WTC11 (cell line): ENCODE measurements at regions not wholly inside any gene's neighbourhood (a gene's known extent, or its start where the extent isn't known, plus 50 kb on each side); places are given as distances from the start of the nearest gene placed in this dataset.

Experiments
- ATAC-seq: fragments of 200-7000 bp; cut with Tn5 transposase; 2 replicates; pipeline ENCODE4 v1.10.0; 2021; ENCODE audit warnings: mild to moderate bottlenecking, moderate library complexity
- CTCF ChIA-PET: fragments of 300-600 bp; sonication (Branson Sonifier 250); formaldehyde crosslinking; loops from one replicate; lab custom pipeline; 2021; ENCODE audit warnings: antibody characterized with exemption; lab: Charles Lee
- POLR2A ChIA-PET: fragments of 350-600 bp; sonication (Branson Sonifier 250); formaldehyde crosslinking; loops from one replicate; lab custom pipeline; 2021; ENCODE audit warnings: antibody characterized with exemption; lab: Charles Lee
- DNase-seq: peaks from one replicate; pipeline ENCODE4 v3.0.0; 2021; ENCODE audit warnings: low spot score
- H3K27ac Mint-ChIP-seq: 2 replicates; pipeline ENCODE4 v1.8.0; 2021; ENCODE audit warnings: mixed read lengths
- H3K27me3 Mint-ChIP-seq: 2 replicates; pipeline ENCODE4 v1.8.0; 2021; ENCODE audit warnings: low read depth, mild to moderate bottlenecking, moderate library complexity, mixed read lengths
- H3K36me3 Mint-ChIP-seq: 2 replicates; pipeline ENCODE4 v1.8.0; 2021; ENCODE audit warnings: mixed read lengths
- H3K4me1 Mint-ChIP-seq: 2 replicates; pipeline ENCODE4 v1.8.0; 2022; ENCODE audit warnings: mixed read lengths
- H3K4me3 Mint-ChIP-seq: 2 replicates; pipeline ENCODE4 v1.8.0; 2021; ENCODE audit warnings: mild to moderate bottlenecking, moderate library complexity, mixed read lengths
- H3K9me3 Mint-ChIP-seq: 2 replicates; pipeline ENCODE4 v1.8.0; 2021; ENCODE audit warnings: mixed read lengths
- AFF4 ChIP-seq: sonication (generic); formaldehyde crosslinking; IDR thresholded peaks from 2 replicates; pipeline ENCODE4 v1.8.1; 2023; ENCODE audit warnings: mild to moderate bottlenecking, missing genetic modification reagents, borderline replicate concordance
- ATF6 ChIP-seq: sonication (generic); formaldehyde crosslinking; IDR thresholded peaks from 2 replicates; pipeline ENCODE4 v1.8.1; 2023; ENCODE audit warnings: mild to moderate bottlenecking, missing genetic modification reagents
- E2F5 ChIP-seq: sonication (generic); formaldehyde crosslinking; IDR thresholded peaks from 2 replicates; pipeline ENCODE4 v1.8.1; 2022; ENCODE audit warnings: mild to moderate bottlenecking, moderate library complexity, missing genetic modification reagents
- ESRRA ChIP-seq: sonication (generic); formaldehyde crosslinking; IDR thresholded peaks from 2 replicates; pipeline ENCODE4 v1.8.1; 2022; ENCODE audit warnings: mild to moderate bottlenecking, missing genetic modification reagents, borderline replicate concordance
- ETV6 ChIP-seq: sonication (generic); formaldehyde crosslinking; IDR thresholded peaks from 2 replicates; pipeline ENCODE4 v1.8.1; 2022; ENCODE audit warnings: mild to moderate bottlenecking, missing genetic modification reagents
- FOXJ3 ChIP-seq: sonication (generic); formaldehyde crosslinking; IDR thresholded peaks from 2 replicates; pipeline ENCODE4 v1.9.0; 2021; ENCODE audit warnings: missing genetic modification reagents, mild to moderate bottlenecking, borderline replicate concordance
- FOXK1 ChIP-seq: sonication (generic); formaldehyde crosslinking; IDR thresholded peaks from 2 replicates; pipeline ENCODE4 v1.8.0; 2022; ENCODE audit warnings: mild to moderate bottlenecking, moderate library complexity, missing genetic modification reagents
- GABPB1 ChIP-seq: sonication (generic); formaldehyde crosslinking; IDR thresholded peaks from 2 replicates; pipeline ENCODE4 v1.8.1; 2023; ENCODE audit warnings: mild to moderate bottlenecking, missing genetic modification reagents
- GRHL2 ChIP-seq: fragments of 250-450 bp; sonication (Bioruptor Pico); IDR thresholded peaks from 2 replicates; pipeline ENCODE4 v1.8.0; 2022; ENCODE audit warnings: mild to moderate bottlenecking, moderate library complexity; ENCODE audit not compliant: insufficient replicate concordance, severe bottlenecking
- GTF2I ChIP-seq: fragments of 250-450 bp; sonication (Bioruptor Pico); conservative IDR thresholded peaks from 2 replicates; pipeline ENCODE4 v1.4.0; 2021; ENCODE audit warnings: mild to moderate bottlenecking
- HMGA2 ChIP-seq: fragments of 250-450 bp; sonication (Bioruptor Pico); IDR thresholded peaks from 2 replicates; pipeline ENCODE4 v1.4.0; 2021; ENCODE audit warnings: mild to moderate bottlenecking, moderate library complexity
- IRF2 ChIP-seq: sonication (generic); formaldehyde crosslinking; IDR thresholded peaks from 2 replicates; pipeline ENCODE4 v1.8.0; 2022; ENCODE audit warnings: low read depth, missing genetic modification reagents, borderline replicate concordance
- MXD4 ChIP-seq: fragments of 250-450 bp; sonication (Bioruptor Pico); IDR thresholded peaks from 2 replicates; pipeline ENCODE4 v1.8.0; 2021; ENCODE audit warnings: mild to moderate bottlenecking, moderate library complexity, borderline replicate concordance
- MYBL2 ChIP-seq: sonication (generic); formaldehyde crosslinking; IDR thresholded peaks from 2 replicates; pipeline ENCODE4 v1.8.1; 2023; ENCODE audit warnings: mild to moderate bottlenecking, moderate library complexity, missing genetic modification reagents
- NFE2L1 ChIP-seq: sonication (generic); formaldehyde crosslinking; IDR thresholded peaks from 2 replicates; pipeline ENCODE4 v1.8.1; 2023; ENCODE audit warnings: missing genetic modification reagents
- NR1H2 ChIP-seq: sonication (generic); formaldehyde crosslinking; IDR thresholded peaks from 2 replicates; pipeline ENCODE4 v1.9.0; 2021; ENCODE audit warnings: mild to moderate bottlenecking, moderate library complexity, missing genetic modification reagents
- NR3C1 ChIP-seq: sonication (generic); formaldehyde crosslinking; conservative IDR thresholded peaks from 2 replicates; pipeline ENCODE4 v1.8.1; 2023; ENCODE audit warnings: low read depth, mild to moderate bottlenecking, missing genetic modification reagents
- OVOL2 ChIP-seq: fragments of 250-450 bp; sonication (Bioruptor Pico); IDR thresholded peaks from 2 replicates; pipeline ENCODE4 v1.9.0; 2021; ENCODE audit warnings: mild to moderate bottlenecking, borderline replicate concordance
- PRRX2 ChIP-seq: fragments of 250-450 bp; sonication (Bioruptor Pico); IDR thresholded peaks from 2 replicates; pipeline ENCODE4 v1.8.0; 2021; ENCODE audit warnings: mild to moderate bottlenecking
- RORB ChIP-seq: fragments of 250-450 bp; sonication (Bioruptor Pico); IDR thresholded peaks from 2 replicates; pipeline ENCODE4 v1.9.0; 2021; ENCODE audit warnings: mild to moderate bottlenecking
- ZMAT4 ChIP-seq: fragments of 250-450 bp; sonication (Bioruptor Pico); IDR thresholded peaks from 2 replicates; pipeline ENCODE4 v1.9.0; 2021; ENCODE audit warnings: mild to moderate bottlenecking
- ZNF138 ChIP-seq: sonication (generic); formaldehyde crosslinking; conservative IDR thresholded peaks from 2 replicates; pipeline ENCODE4 v1.8.1; 2022; ENCODE audit warnings: mild to moderate bottlenecking, moderate library complexity, missing genetic modification reagents
- ZNF425 ChIP-seq: fragments of 250-450 bp; sonication (Bioruptor Pico); conservative IDR thresholded peaks from 2 replicates; pipeline ENCODE4 v1.9.0; 2021; ENCODE audit warnings: mild to moderate bottlenecking
- TF ChIP-seq, protein P1 (sequence below): sonication (generic); formaldehyde crosslinking; IDR thresholded peaks from 2 replicates; pipeline ENCODE4 v1.8.0; 2022; ENCODE audit warnings: mild to moderate bottlenecking, missing genetic modification reagents
- TF ChIP-seq, protein P2 (sequence below): sonication (generic); formaldehyde crosslinking; IDR thresholded peaks from 2 replicates; pipeline ENCODE4 v1.8.0; 2022; ENCODE audit warnings: mild to moderate bottlenecking, missing genetic modification reagents
- TF ChIP-seq, protein P3 (sequence below): fragments of 250-450 bp; sonication (Bioruptor Pico); IDR thresholded peaks from 2 replicates; pipeline ENCODE4 v1.8.0; 2021; ENCODE audit warnings: mild to moderate bottlenecking

DNA sequence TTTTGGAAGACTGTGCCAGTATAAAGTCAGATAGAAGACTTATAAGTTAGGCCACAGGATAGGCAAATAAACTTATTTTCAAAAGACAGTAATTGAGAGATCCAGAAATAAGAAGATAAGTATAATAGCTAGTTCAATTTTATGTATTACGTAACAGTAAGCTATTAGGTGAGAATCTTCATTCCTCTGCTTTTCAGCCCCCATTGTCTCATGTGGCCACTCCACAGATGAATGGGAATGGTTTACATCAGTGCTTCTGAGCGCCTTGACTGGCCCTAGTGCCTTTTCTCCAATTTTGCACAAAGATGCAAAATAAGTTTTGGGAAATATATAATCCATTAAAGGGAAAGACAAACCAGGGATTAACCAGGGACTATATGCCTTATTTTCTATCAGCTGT lies 550.5 kb downstream of the MMUT start:
- H3K4me3 Mint-ChIP-seq = no peak overlapping the region
- CTCF ChIA-PET = no interaction called here
- no peak for ATAC-seq
- H3K27me3 Mint-ChIP-seq = no peaks in the 10 kb centered on the region
- no peaks in the 10 kb centered on the region for H3K36me3 Mint-ChIP-seq
- H3K9me3 Mint-ChIP-seq = peaks cover 11% of the 10 kb centered on the region
- TF ChIP-seq ESRRA (CRISPR knock-in tag) = no peak
- no peak for TF ChIP-seq ZNF138
- TF ChIP-seq FOXJ3 (CRISPR knock-in tag) = no peak
- TF ChIP-seq NR3C1 (CRISPR knock-in tag) = no peak
- TF ChIP-seq ETV6 (CRISPR knock-in tag) = no peak
- TF ChIP-seq NFE2L1 = no peak
- no peak for TF ChIP-seq AFF4 (CRISPR knock-in tag)
- no peak for TF ChIP-seq NR1H2 (CRISPR knock-in tag)
- TF ChIP-seq, protein P1, sequence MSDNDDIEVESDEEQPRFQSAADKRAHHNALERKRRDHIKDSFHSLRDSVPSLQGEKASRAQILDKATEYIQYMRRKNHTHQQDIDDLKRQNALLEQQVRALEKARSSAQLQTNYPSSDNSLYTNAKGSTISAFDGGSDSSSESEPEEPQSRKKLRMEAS (CRISPR knock-in tag) = no peak
- no peak for TF ChIP-seq GTF2I
- no peak for TF ChIP-seq E2F5
- no peak for TF ChIP-seq PRRX2 (CRISPR knock-in tag)
- TF ChIP-seq MXD4 (CRISPR knock-in tag) = no peak
- TF ChIP-seq RORB = no peak
- no peak for TF ChIP-seq FOXK1
- TF ChIP-seq MYBL2 = no peak
- no peak for TF ChIP-seq OVOL2
- TF ChIP-seq ATF6 (CRISPR knock-in tag) = no peak
- TF ChIP-seq, protein P2, sequence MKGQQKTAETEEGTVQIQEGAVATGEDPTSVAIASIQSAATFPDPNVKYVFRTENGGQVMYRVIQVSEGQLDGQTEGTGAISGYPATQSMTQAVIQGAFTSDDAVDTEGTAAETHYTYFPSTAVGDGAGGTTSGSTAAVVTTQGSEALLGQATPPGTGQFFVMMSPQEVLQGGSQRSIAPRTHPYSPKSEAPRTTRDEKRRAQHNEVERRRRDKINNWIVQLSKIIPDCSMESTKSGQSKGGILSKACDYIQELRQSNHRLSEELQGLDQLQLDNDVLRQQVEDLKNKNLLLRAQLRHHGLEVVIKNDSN (CRISPR knock-in tag) = no peak
- H3K4me1 Mint-ChIP-seq = peaks cover 11% of the 10 kb centered on the region
- POLR2A ChIA-PET = no interaction called here
- no peak overlapping the region for H3K27ac Mint-ChIP-seq
- no peak for DNase-seq

- Mint-ChIP-seq H3K4me3 (no peak overlapping the region), H3K27ac (no peak overlapping the region), H3K4me1 (no peaks in the 10 kb centered on the region), H3K36me3 (no peaks in the 10 kb centered on the region), H3K9me3 (no peaks in the 10 kb centered on the region), H3K27me3 (no peaks in the 10 kb centered on the region)
- TF ChIP-seq IRF2 (no peak), MYBL2 (no peak), HMGA2 (no peak), GABPB1 (CRISPR knock-in tag) (no peak), MXD4 (CRISPR knock-in tag) (no peak), NFE2L1 (no peak), ZNF425 (CRISPR knock-in tag) (no peak), GRHL2 (CRISPR knock-in tag) (no peak), OVOL2 (no peak), ZNF138 (no peak), ZMAT4 (CRISPR knock-in tag) (no peak)
- TF ChIP-seq, protein P3, sequence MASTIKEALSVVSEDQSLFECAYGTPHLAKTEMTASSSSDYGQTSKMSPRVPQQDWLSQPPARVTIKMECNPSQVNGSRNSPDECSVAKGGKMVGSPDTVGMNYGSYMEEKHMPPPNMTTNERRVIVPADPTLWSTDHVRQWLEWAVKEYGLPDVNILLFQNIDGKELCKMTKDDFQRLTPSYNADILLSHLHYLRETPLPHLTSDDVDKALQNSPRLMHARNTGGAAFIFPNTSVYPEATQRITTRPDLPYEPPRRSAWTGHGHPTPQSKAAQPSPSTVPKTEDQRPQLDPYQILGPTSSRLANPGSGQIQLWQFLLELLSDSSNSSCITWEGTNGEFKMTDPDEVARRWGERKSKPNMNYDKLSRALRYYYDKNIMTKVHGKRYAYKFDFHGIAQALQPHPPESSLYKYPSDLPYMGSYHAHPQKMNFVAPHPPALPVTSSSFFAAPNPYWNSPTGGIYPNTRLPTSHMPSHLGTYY (CRISPR knock-in tag) = no peak
- DNase-seq = no peak
- ATAC-seq = no peak
- CTCF ChIA-PET = no interaction called here
- POLR2A ChIA-PET = no interaction called here
Observed at GRCh38 chr6:48904809-48905208, 558.2 kb downstream of the MMUT start.
